SK-N-SH treated with all-trans-retinoic acid at 6 μM for 48 hours (cell line): ENCODE measurements at regions not wholly inside any gene's neighbourhood (a gene's known extent, or its start where the extent isn't known, plus 50 kb on each side); places are given as distances from the start of the nearest gene placed in this dataset.

Experiments
- ATAC-seq: fragments of 200-7000 bp; cut with Tn5 transposase; 3 replicates; pipeline ENCODE4 v1.9.1; 2020; ENCODE audit warnings: mild to moderate bottlenecking, moderate library complexity
- ARNTL ChIP-seq: fragments of 450-650 bp; formaldehyde crosslinking; IDR thresholded peaks from 2 replicates; pipeline ENCODE4 v1.5.0; 2020; ENCODE audit warnings: low read depth, mild to moderate bottlenecking, moderate library complexity, borderline replicate concordance
- BACH2 ChIP-seq: fragments of 250-450 bp; sonication (Bioruptor Pico); IDR thresholded peaks from 2 replicates; pipeline ENCODE4 v1.9.0; 2021; ENCODE audit warnings: mild to moderate bottlenecking, borderline replicate concordance
- ESRRG ChIP-seq: fragments of 250-450 bp; sonication (Bioruptor Pico); IDR thresholded peaks from 2 replicates; pipeline ENCODE4 v1.6.1; 2021; ENCODE audit warnings: mild to moderate bottlenecking
- GLIS3 ChIP-seq: fragments of 250-450 bp; sonication (Bioruptor Pico); IDR thresholded peaks from 2 replicates; pipeline ENCODE4 v1.5.0; 2020; ENCODE audit warnings: mild to moderate bottlenecking, moderate library complexity
- ISL1 ChIP-seq: fragments of 250-450 bp; sonication (Bioruptor Pico); IDR thresholded peaks from 2 replicates; pipeline ENCODE4 v2.1.2; 2022; ENCODE audit warnings: mild to moderate bottlenecking, moderate library complexity
- PPARA ChIP-seq: fragments of 250-450 bp; sonication (Bioruptor Pico); IDR thresholded peaks from 2 replicates; pipeline ENCODE4 v1.5.0; 2020; ENCODE audit warnings: mild to moderate bottlenecking, borderline replicate concordance
- RARB ChIP-seq: fragments of 250-450 bp; sonication (Bioruptor Pico); IDR thresholded peaks from 2 replicates; pipeline ENCODE4 v1.8.0; 2021; ENCODE audit warnings: mild to moderate bottlenecking, moderate library complexity
- SNAI2 ChIP-seq: fragments of 250-450 bp; sonication (Bioruptor Pico); IDR thresholded peaks from 2 replicates; pipeline ENCODE4 v1.5.0; 2020; ENCODE audit warnings: mild to moderate bottlenecking, moderate library complexity
- TCF4 ChIP-seq: fragments of 250-450 bp; sonication (Bioruptor Pico); IDR thresholded peaks from 2 replicates; pipeline ENCODE4 v1.8.0; 2021; ENCODE audit warnings: mild to moderate bottlenecking, moderate library complexity, borderline replicate concordance
- ZC3H10 ChIP-seq: fragments of 250-450 bp; sonication (Bioruptor Pico); IDR thresholded peaks from 2 replicates; pipeline ENCODE4 v1.5.1; 2021; ENCODE audit warnings: mild to moderate bottlenecking, moderate library complexity
- ZFP3 ChIP-seq: fragments of 250-450 bp; sonication (Bioruptor Pico); IDR thresholded peaks from 2 replicates; pipeline ENCODE4 v1.5.0; 2020; ENCODE audit warnings: mild to moderate bottlenecking, moderate library complexity
- ZFP30 ChIP-seq: fragments of 450-650 bp; formaldehyde crosslinking; IDR thresholded peaks from 2 replicates; pipeline ENCODE4 v1.5.0; 2022; ENCODE audit warnings: mild to moderate bottlenecking, moderate library complexity
- ZNF565 ChIP-seq: fragments of 450-650 bp; formaldehyde crosslinking; conservative IDR thresholded peaks from 2 replicates; pipeline ENCODE4 v1.5.0; 2020; ENCODE audit warnings: low read depth, mild to moderate bottlenecking, moderate library complexity
- ZNF70 ChIP-seq: fragments of 450-650 bp; formaldehyde crosslinking; IDR thresholded peaks from 2 replicates; pipeline ENCODE4 v1.5.0; 2020; ENCODE audit warnings: mild to moderate bottlenecking, moderate library complexity
- ZNF8 ChIP-seq: fragments of 450-650 bp; formaldehyde crosslinking; IDR thresholded peaks from 2 replicates; pipeline ENCODE4 v1.5.0; 2020; ENCODE audit warnings: mild to moderate bottlenecking, moderate library complexity
- TF ChIP-seq, protein P1 (sequence below): fragments of 250-450 bp; sonication (Bioruptor Pico); IDR thresholded peaks from 2 replicates; pipeline ENCODE4 v1.5.1; 2020; ENCODE audit warnings: low read depth, mild to moderate bottlenecking, moderate library complexity
- TF ChIP-seq, protein P2 (sequence below): fragments of 250-450 bp; sonication (Bioruptor Pico); IDR thresholded peaks from 2 replicates; pipeline ENCODE4 v1.8.0; 2021; ENCODE audit warnings: low read depth, mild to moderate bottlenecking, moderate library complexity, borderline replicate concordance
- TF ChIP-seq, protein P3 (sequence below): fragments of 250-450 bp; sonication (Bioruptor Pico); IDR thresholded peaks from 2 replicates; pipeline ENCODE4 v1.8.0; 2020; ENCODE audit warnings: mild to moderate bottlenecking, moderate library complexity, borderline replicate concordance
- TF ChIP-seq, protein P4 (sequence below): fragments of 250-450 bp; sonication (Bioruptor Pico); IDR thresholded peaks from 2 replicates; pipeline ENCODE4 v1.5.1; 2021; ENCODE audit warnings: mild to moderate bottlenecking, moderate library complexity

DNA sequence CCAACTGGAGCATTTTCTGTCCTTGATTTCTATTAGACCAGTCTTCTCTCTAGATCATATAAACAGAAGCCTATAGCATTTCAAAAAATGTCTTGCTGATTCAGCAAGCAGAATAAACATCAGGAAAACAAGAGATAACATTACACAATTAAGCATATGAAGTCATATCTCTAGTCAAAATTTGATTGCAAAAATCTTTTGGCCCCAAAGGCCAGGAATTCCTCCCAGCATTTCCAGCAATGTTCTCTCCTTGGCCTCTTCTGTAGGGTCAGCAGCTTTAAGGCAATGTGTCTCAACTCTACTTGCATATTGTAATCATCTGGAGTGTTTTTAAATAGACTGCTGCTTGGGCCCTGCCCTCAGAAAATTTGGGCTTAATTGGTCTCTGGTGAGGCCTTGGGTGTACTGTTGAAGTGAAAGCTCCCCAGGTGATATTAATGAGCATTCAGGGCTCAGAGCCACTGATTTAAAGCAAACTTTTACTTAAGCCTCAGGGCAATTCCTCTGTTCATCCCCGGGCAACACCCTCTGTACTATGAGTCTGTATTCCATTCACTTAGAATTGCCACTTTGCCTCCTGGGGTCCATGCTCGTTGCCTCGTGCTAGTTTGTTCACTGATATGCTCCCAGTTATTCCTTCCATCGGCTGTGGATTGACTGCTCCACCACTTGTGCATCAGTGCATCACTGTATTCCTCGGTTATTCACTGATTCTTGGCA lies 1072.6 kb downstream of the ROBO2 start:
- no peak for ATAC-seq
- TF ChIP-seq GLIS3 (CRISPR knock-in tag) (no peak), PPARA (CRISPR knock-in tag) (no peak), RARB (CRISPR knock-in tag) (no peak)

DNA sequence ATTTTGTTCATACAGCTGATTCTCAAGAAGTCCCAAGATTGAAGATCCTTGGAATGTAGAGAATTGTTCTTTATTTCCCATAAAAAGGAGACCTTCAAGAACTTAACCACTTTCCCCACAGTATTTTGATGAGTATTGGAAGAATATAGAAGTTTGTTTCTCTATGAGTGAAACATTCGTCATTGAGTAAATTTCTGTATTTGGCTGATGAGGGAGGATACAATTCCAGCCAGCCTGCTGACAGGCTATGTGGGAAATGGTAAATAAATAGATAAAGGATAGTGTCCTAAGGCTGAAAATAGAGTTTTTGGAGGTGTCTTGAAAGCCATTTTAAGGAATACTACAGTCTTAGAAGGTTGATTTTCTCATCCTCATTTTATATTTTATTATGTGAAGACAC lies 1076.1 kb downstream of the ROBO2 start:
- no peak for TF ChIP-seq BACH2
- TF ChIP-seq SNAI2: no peak
- no peak for ATAC-seq

DNA sequence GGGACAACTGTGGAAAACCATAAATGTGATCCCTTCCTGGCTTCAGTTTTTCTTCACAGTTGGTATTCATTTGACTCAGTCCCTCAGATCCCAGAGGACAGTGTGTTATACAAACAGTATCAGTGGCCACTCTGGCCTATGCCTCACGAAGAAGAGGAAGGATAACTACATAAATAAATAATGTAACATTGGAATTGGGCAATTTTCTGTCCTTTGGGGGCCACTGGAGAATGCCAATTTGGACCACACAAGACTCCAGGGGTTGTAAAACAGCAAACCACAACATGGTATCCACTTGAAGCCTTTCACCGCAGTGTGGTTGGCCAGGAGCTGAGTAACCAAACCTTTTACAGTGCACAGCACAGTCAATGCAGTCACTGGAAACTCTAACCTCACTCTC lies 1077.0 kb downstream of the ROBO2 start:
- TF ChIP-seq, protein P1, sequence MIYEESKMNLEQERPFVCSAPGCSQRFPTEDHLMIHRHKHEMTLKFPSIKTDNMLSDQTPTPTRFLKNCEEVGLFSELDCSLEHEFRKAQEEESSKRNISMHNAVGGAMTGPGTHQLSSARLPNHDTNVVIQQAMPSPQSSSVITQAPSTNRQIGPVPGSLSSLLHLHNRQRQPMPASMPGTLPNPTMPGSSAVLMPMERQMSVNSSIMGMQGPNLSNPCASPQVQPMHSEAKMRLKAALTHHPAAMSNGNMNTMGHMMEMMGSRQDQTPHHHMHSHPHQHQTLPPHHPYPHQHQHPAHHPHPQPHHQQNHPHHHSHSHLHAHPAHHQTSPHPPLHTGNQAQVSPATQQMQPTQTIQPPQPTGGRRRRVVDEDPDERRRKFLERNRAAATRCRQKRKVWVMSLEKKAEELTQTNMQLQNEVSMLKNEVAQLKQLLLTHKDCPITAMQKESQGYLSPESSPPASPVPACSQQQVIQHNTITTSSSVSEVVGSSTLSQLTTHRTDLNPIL: no peak
- TF ChIP-seq, protein P2, sequence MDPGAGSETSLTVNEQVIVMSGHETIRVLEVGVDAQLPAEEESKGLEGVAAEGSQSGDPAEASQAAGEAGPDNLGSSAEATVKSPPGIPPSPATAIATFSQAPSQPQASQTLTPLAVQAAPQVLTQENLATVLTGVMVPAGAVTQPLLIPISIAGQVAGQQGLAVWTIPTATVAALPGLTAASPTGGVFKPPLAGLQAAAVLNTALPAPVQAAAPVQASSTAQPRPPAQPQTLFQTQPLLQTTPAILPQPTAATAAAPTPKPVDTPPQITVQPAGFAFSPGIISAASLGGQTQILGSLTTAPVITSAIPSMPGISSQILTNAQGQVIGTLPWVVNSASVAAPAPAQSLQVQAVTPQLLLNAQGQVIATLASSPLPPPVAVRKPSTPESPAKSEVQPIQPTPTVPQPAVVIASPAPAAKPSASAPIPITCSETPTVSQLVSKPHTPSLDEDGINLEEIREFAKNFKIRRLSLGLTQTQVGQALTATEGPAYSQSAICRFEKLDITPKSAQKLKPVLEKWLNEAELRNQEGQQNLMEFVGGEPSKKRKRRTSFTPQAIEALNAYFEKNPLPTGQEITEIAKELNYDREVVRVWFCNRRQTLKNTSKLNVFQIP (CRISPR knock-in tag): no peak
- no peak for TF ChIP-seq ZNF565 (CRISPR knock-in tag)
- no peak for ATAC-seq

DNA sequence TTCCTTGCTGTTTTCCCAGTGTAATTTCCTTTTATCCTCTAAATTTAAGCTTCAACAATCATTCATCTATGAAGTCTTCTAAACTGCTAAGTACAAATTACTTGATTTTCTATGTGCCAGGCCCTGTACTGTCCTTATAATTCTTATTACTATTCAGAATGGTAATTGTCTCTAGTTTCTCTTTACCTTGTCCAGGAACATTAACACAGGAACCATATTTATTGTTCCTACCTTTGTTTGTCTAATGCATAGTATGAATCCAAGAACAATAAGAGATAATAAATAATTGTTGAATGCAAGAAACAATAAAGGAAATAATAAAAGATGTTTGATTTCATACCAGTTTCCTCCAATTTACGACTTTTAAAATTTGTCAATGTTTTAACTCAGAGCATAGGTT lies 1083.2 kb downstream of the ROBO2 start:
- TF ChIP-seq GLIS3 (CRISPR knock-in tag): no peak
- TF ChIP-seq ZFP30 (CRISPR knock-in tag): no peak
- no peak for TF ChIP-seq TCF4 (CRISPR knock-in tag)
- no peak for TF ChIP-seq ESRRG (CRISPR knock-in tag)
- TF ChIP-seq, protein P2 (CRISPR knock-in tag): no peak
- no peak for TF ChIP-seq ISL1 (CRISPR knock-in tag)
- TF ChIP-seq, protein P3, sequence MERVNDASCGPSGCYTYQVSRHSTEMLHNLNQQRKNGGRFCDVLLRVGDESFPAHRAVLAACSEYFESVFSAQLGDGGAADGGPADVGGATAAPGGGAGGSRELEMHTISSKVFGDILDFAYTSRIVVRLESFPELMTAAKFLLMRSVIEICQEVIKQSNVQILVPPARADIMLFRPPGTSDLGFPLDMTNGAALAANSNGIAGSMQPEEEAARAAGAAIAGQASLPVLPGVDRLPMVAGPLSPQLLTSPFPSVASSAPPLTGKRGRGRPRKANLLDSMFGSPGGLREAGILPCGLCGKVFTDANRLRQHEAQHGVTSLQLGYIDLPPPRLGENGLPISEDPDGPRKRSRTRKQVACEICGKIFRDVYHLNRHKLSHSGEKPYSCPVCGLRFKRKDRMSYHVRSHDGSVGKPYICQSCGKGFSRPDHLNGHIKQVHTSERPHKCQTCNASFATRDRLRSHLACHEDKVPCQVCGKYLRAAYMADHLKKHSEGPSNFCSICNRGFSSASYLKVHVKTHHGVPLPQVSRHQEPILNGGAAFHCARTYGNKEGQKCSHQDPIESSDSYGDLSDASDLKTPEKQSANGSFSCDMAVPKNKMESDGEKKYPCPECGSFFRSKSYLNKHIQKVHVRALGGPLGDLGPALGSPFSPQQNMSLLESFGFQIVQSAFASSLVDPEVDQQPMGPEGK: no peak
- TF ChIP-seq, protein P1: no peak
- TF ChIP-seq, protein P4, sequence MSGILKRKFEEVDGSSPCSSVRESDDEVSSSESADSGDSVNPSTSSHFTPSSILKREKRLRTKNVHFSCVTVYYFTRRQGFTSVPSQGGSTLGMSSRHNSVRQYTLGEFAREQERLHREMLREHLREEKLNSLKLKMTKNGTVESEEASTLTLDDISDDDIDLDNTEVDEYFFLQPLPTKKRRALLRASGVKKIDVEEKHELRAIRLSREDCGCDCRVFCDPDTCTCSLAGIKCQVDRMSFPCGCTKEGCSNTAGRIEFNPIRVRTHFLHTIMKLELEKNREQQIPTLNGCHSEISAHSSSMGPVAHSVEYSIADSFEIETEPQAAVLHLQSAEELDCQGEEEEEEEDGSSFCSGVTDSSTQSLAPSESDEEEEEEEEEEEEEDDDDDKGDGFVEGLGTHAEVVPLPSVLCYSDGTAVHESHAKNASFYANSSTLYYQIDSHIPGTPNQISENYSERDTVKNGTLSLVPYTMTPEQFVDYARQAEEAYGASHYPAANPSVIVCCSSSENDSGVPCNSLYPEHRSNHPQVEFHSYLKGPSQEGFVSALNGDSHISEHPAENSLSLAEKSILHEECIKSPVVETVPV (CRISPR knock-in tag): no peak
- TF ChIP-seq ZC3H10 (CRISPR knock-in tag): no peak
- TF ChIP-seq BACH2: no peak
- no peak for TF ChIP-seq ZNF8 (CRISPR knock-in tag)
- TF ChIP-seq ZFP3: no peak
- no peak for TF ChIP-seq PPARA (CRISPR knock-in tag)
- TF ChIP-seq, all 23 proteins: peak for 0
- no peak for ATAC-seq

DNA sequence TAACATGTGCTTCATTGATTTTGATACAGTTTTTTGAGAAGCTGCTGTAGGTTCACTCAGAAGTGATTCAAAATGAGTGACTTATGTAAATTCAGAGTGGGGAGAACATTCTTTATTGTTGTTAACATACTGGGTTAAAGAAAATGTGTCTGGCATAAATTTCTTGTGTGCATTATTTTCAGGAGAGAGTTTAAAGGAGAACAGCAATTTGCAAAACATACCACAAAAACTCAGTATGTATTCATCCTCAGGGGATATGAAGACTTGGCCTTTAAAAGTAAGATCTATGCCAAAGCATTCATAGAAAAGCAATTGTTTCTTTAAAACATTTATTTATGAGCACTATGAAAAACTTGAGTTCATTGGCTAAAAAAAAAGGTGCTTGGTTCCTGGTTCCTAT lies 1089.8 kb downstream of the ROBO2 start:
- ATAC-seq: no peak
- TF ChIP-seq ZNF565 (CRISPR knock-in tag) (no peak), ARNTL (CRISPR knock-in tag) (no peak), GLIS3 (CRISPR knock-in tag) (no peak), PPARA (CRISPR knock-in tag) (no peak), ESRRG (CRISPR knock-in tag) (no peak), BACH2 (no peak), ZFP30 (CRISPR knock-in tag) (no peak), ZFP3 (no peak), ISL1 (CRISPR knock-in tag) (no peak), ZNF70 (CRISPR knock-in tag) (no peak), RARB (CRISPR knock-in tag) (no peak)
- TF ChIP-seq, protein P4 (CRISPR knock-in tag): no peak
- TF ChIP-seq, protein P2 (CRISPR knock-in tag): no peak
- TF ChIP-seq, all 23 proteins: peak for 0
